HFF-Myc (cell line): ENCODE measurements at regions not wholly inside any gene's neighbourhood (a gene's known extent, or its start where the extent isn't known, plus 50 kb on each side); places are given as distances from the start of the nearest gene placed in this dataset.

Experiments used
- DNase-seq: peaks from one replicate; pipeline ENCODE4 v3.0.0-alpha.2; 2011; ENCODE audit warnings: low read depth; ENCODE audit errors: extremely low read depth
- H3K4me3 ChIP-seq: replicated peaks from 2 replicates; pipeline ENCODE4 v1.5.1; 2011; ENCODE audit warnings: low read depth, mild to moderate bottlenecking, control low read depth, low read length
- TF ChIP-seq, protein P1 (sequence below): IDR thresholded peaks from 2 replicates; pipeline ENCODE4 v1.5.1; 2012; ENCODE audit warnings: mild to moderate bottlenecking, low read depth, low read length, control low read depth; ENCODE audit errors: missing control alignments

DNA sequence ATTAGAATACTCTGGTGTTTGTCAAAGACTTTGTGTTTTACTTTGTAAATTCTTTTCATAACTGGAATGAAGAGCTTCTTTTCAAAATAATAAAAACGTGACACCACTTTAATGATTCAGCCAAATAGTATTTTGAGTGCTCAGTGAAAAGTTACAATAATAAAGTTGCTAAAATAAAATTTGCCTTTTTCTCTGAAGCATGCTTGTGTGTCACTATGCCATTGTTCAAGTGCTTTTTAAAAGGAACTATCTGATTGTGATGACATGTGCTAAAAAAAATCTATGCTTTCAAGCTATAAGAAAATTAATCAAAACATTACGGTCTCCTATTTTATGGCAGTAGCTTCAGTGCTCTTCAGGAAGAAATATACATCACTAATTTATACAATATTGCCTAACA is 1290.5 kb upstream of the B3GALT2 start:
- TF ChIP-seq, protein P1, sequence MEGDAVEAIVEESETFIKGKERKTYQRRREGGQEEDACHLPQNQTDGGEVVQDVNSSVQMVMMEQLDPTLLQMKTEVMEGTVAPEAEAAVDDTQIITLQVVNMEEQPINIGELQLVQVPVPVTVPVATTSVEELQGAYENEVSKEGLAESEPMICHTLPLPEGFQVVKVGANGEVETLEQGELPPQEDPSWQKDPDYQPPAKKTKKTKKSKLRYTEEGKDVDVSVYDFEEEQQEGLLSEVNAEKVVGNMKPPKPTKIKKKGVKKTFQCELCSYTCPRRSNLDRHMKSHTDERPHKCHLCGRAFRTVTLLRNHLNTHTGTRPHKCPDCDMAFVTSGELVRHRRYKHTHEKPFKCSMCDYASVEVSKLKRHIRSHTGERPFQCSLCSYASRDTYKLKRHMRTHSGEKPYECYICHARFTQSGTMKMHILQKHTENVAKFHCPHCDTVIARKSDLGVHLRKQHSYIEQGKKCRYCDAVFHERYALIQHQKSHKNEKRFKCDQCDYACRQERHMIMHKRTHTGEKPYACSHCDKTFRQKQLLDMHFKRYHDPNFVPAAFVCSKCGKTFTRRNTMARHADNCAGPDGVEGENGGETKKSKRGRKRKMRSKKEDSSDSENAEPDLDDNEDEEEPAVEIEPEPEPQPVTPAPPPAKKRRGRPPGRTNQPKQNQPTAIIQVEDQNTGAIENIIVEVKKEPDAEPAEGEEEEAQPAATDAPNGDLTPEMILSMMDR, result no peak
- no peak overlapping the region for H3K4me3 ChIP-seq
- DNase-seq, result peak; percentile 26

DNA sequence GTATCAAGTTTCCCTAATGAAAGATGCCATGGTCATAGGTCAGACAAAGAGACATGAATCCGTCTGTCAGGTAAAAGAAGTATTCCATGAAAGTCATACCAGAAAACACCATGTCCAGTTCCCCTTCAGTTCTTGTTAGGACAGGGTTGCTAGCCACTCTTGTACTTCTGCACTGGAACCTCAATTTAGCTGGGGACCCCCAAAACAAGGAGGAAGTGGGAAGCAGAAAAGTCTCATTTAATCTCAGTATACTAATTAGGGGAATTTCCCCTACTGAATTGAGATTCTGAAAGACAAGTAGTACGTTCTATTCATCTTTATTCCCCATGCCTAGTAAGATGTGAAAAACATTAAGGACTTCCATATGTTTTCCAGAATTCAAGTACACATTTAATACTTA is 1289.9 kb upstream of the B3GALT2 start:
- no peak for DNase-seq
- TF ChIP-seq, protein P1, result no peak
- no peak overlapping the region for H3K4me3 ChIP-seq

DNA sequence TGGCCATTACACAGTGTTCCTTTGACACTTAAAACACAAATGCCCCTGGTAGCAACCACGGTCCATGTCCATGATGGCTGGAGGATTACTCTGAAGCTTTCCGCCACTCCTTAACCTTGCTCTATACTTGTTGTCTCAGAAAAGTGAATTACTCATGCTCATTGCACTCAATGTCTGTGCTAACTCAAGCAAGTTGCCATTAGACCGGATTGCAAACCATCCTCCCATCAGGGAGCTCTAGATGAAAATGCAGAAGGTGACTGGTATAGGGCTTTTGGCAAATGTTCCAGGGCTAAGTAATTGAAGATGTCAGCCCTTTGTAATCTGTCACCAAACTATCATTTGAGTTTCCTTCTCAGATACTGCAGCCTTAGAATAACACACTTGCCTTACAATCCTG is 1288.3 kb upstream of the B3GALT2 start:
- no peak for DNase-seq
- no peak overlapping the region for H3K4me3 ChIP-seq
- TF ChIP-seq, protein P1, result no peak

DNA sequence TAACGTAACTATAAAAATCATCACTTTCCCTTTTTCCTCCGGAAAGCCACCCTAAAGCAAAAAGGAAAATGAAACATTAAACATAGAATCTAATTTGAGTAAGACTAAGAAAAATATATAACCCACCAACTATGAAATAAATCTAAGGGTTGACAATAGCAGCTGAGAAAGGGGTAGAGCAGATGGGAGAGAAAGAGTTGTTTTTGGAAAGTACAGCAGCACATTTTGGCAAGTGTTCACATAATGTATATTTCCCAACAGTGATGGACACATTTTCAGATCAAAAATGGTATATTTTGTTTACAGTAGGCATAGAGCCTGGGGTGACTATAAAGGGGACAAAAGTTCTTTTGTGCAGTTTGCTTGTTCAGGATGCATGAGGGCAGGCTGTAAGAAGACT is 1287.4 kb upstream of the B3GALT2 start:
- H3K4me3 ChIP-seq, result no peak overlapping the region
- no peak for DNase-seq
- TF ChIP-seq, protein P1, result no peak

GRCh38 chr1:194469282-194469681 is 1282.9 kb upstream of the B3GALT2 start:
- no peak overlapping the region for H3K4me3 ChIP-seq
- TF ChIP-seq, protein P1, result no peak
- no peak for DNase-seq

- TF ChIP-seq, protein P1, result peak; percentile 27
- no peak overlapping the region for H3K4me3 ChIP-seq
- DNase-seq, result no peak
Measured at GRCh38 chr1:194466706-194467105, 1280.3 kb upstream of the B3GALT2 start.

GRCh38 chr1:194447636-194448035 is 1261.2 kb upstream of the B3GALT2 start:
- peak; percentile 50 for DNase-seq
- H3K4me3 ChIP-seq, result no peak overlapping the region
- TF ChIP-seq, protein P1, result no peak
